Rectal smooth muscle tissue (tissue), 1 donor: ENCODE measurements at regions not wholly inside any gene's neighbourhood (a gene's known extent, or its start where the extent isn't known, plus 50 kb on each side); places are given as distances from the start of the nearest gene placed in this dataset.
A peak's percentile ranks its signal among the peaks of the same experiment; 100 is the strongest.

Source experiments
- H3K27ac ChIP-seq: one replicate; pipeline ENCODE4 v1.7.0; 2013; ENCODE audit warnings: low read depth, low read length, inconsistent platforms
- H3K27me3 ChIP-seq: one replicate; pipeline ENCODE4 v1.7.0; 2013; ENCODE audit warnings: low read length; ENCODE audit not compliant: control insufficient read depth, insufficient read depth
- H3K36me3 ChIP-seq: one replicate; pipeline ENCODE4 v1.7.0; 2013; ENCODE audit warnings: low read length; ENCODE audit not compliant: control insufficient read depth, insufficient read depth
- H3K4me1 ChIP-seq: one replicate; pipeline ENCODE4 v1.7.0; 2013; ENCODE audit warnings: low read length; ENCODE audit not compliant: control insufficient read depth, insufficient read depth
- H3K4me3 ChIP-seq: one replicate; pipeline ENCODE4 v1.7.0; 2013; ENCODE audit warnings: low read length
- H3K9ac ChIP-seq: one replicate; pipeline ENCODE4 v1.7.0; 2013; ENCODE audit warnings: low read length

GRCh38 chr3:182713743-182714517, 79.4 kb upstream of the ATP11B start:
- no peak overlapping the region for H3K9ac ChIP-seq
- no peak overlapping the region for H3K27ac ChIP-seq
- H3K27me3 ChIP-seq: no peaks in the 10 kb centered on the region
- no peak overlapping the region for H3K4me3 ChIP-seq
- H3K4me1 ChIP-seq: no peaks in the 10 kb centered on the region
- no peaks in the 10 kb centered on the region for H3K36me3 ChIP-seq

- Histone ChIP-seq H3K9ac (no peak overlapping the region), H3K27me3 (no peaks in the 10 kb centered on the region), H3K4me1 (no peaks in the 10 kb centered on the region), H3K4me3 (no peak overlapping the region), H3K27ac (no peak overlapping the region), H3K36me3 (no peaks in the 10 kb centered on the region)
These were observed 78.3 kb upstream of the ATP11B start for GRCh38 chr3:182715006-182715405.

- H3K4me3 ChIP-seq: no peak overlapping the region
- no peak overlapping the region for H3K9ac ChIP-seq
- H3K4me1 ChIP-seq: no peaks in the 10 kb centered on the region
- no peaks in the 10 kb centered on the region for H3K27me3 ChIP-seq
- H3K27ac ChIP-seq: no peak overlapping the region
- no peaks in the 10 kb centered on the region for H3K36me3 ChIP-seq
These were observed 77.1 kb upstream of the ATP11B start for GRCh38 chr3:182716114-182716688.

- Histone ChIP-seq H3K27ac (no peak overlapping the region), H3K9ac (no peak overlapping the region), H3K4me1 (no peaks in the 10 kb centered on the region), H3K27me3 (no peaks in the 10 kb centered on the region), H3K36me3 (no peaks in the 10 kb centered on the region), H3K4me3 (no peak overlapping the region)
These were observed 76.1 kb upstream of the ATP11B start for GRCh38 chr3:182717216-182717615.

- H3K27me3 ChIP-seq: no peaks in the 10 kb centered on the region
- no peak overlapping the region for H3K9ac ChIP-seq
- H3K27ac ChIP-seq: no peak overlapping the region
- H3K4me1 ChIP-seq: no peaks in the 10 kb centered on the region
- H3K36me3 ChIP-seq: no peaks in the 10 kb centered on the region
- H3K4me3 ChIP-seq: no peak overlapping the region
These were observed 70.4 kb upstream of the ATP11B start for GRCh38 chr3:182722907-182723306.

GRCh38 chr3:182723596-182723995, 69.7 kb upstream of the ATP11B start:
- Histone ChIP-seq H3K4me3 (no peak overlapping the region), H3K27me3 (no peaks in the 10 kb centered on the region), H3K27ac (no peak overlapping the region), H3K36me3 (no peaks in the 10 kb centered on the region), H3K9ac (no peak overlapping the region), H3K4me1 (no peaks in the 10 kb centered on the region)

GRCh38 chr3:182725372-182726251, 67.7 kb upstream of the ATP11B start:
- peak overlapping the region; percentile 15 for H3K4me3 ChIP-seq
- no peak overlapping the region for H3K9ac ChIP-seq

GRCh38 chr3:182726258-182727142, 66.8 kb upstream of the ATP11B start:
- no peaks in the 10 kb centered on the region for H3K27me3 ChIP-seq
- no peak overlapping the region for H3K9ac ChIP-seq
- H3K36me3 ChIP-seq: no peaks in the 10 kb centered on the region
- no peak overlapping the region for H3K27ac ChIP-seq
- H3K4me1 ChIP-seq: no peaks in the 10 kb centered on the region
- no peak overlapping the region for H3K4me3 ChIP-seq

More at GRCh38 chr3:182725372-182726251, 67.7 kb upstream of the ATP11B start:
- no peaks in the 10 kb centered on the region for H3K36me3 ChIP-seq
- no peaks in the 10 kb centered on the region for H3K27me3 ChIP-seq
- no peaks in the 10 kb centered on the region for H3K4me1 ChIP-seq
- H3K27ac ChIP-seq: no peak overlapping the region

GRCh38 chr3:182728238-182728637, 65.1 kb upstream of the ATP11B start:
- Histone ChIP-seq H3K27ac (no peak overlapping the region), H3K4me3 (no peak overlapping the region), H3K27me3 (no peaks in the 10 kb centered on the region), H3K9ac (no peak overlapping the region), H3K4me1 (no peaks in the 10 kb centered on the region), H3K36me3 (no peaks in the 10 kb centered on the region)

GRCh38 chr3:182729903-182730674, 63.2 kb upstream of the ATP11B start:
- no peak overlapping the region for H3K4me3 ChIP-seq
- no peak overlapping the region for H3K27ac ChIP-seq
- no peak overlapping the region for H3K9ac ChIP-seq
- no peaks in the 10 kb centered on the region for H3K4me1 ChIP-seq
- H3K36me3 ChIP-seq: no peaks in the 10 kb centered on the region
- no peaks in the 10 kb centered on the region for H3K27me3 ChIP-seq

GRCh38 chr3:182730675-182731042, 62.6 kb upstream of the ATP11B start:
- H3K27me3 ChIP-seq: no peaks in the 10 kb centered on the region
- H3K4me3 ChIP-seq: no peak overlapping the region
- no peak overlapping the region for H3K27ac ChIP-seq

More at GRCh38 chr3:182730675-182731042, 62.6 kb upstream of the ATP11B start:
- Histone ChIP-seq H3K4me1 (no peaks in the 10 kb centered on the region), H3K9ac (no peak overlapping the region), H3K36me3 (no peaks in the 10 kb centered on the region)
